Ishikawa (cell line): ENCODE measurements at regions not wholly inside any gene's neighbourhood (a gene's known extent, or its start where the extent isn't known, plus 50 kb on each side); places are given as distances from the start of the nearest gene placed in this dataset.

ENCODE experiments used
- CEBPB ChIP-seq: IDR thresholded peaks from 2 replicates; pipeline ENCODE4 v1.6.1; 2012
- CREB1 ChIP-seq: IDR thresholded peaks from 2 replicates; pipeline ENCODE4 v1.6.1; 2012; ENCODE audit warnings: low read depth
- EGR1 ChIP-seq: IDR thresholded peaks from 2 replicates; pipeline ENCODE4 v1.6.1; 2012
- EP300 ChIP-seq: IDR thresholded peaks from 2 replicates; pipeline ENCODE4 v1.6.1; 2012; ENCODE audit warnings: borderline replicate concordance
- FOXM1 ChIP-seq: IDR thresholded peaks from 2 replicates; pipeline ENCODE4 v1.6.1; 2012; ENCODE audit warnings: low read depth, borderline replicate concordance
- MAX ChIP-seq: IDR thresholded peaks from 2 replicates; pipeline ENCODE4 v1.6.1; 2012
- NFIC ChIP-seq: IDR thresholded peaks from 2 replicates; pipeline ENCODE4 v1.6.1; 2012
- RAD21 ChIP-seq: IDR thresholded peaks from 2 replicates; pipeline ENCODE4 v1.6.1; 2012; ENCODE audit warnings: low read depth
- REST ChIP-seq: IDR thresholded peaks from 2 replicates; pipeline ENCODE4 v1.6.1; 2012; ENCODE audit warnings: low read depth, mild to moderate bottlenecking
- TAF1 ChIP-seq: IDR thresholded peaks from 2 replicates; pipeline ENCODE4 v1.6.1; 2012; ENCODE audit warnings: low read depth, mild to moderate bottlenecking
- TCF12 ChIP-seq: IDR thresholded peaks from 2 replicates; pipeline ENCODE4 v1.6.1; 2012; ENCODE audit warnings: low read depth
- TEAD4 ChIP-seq: IDR thresholded peaks from 2 replicates; pipeline ENCODE4 v1.6.1; 2012
- USF1 ChIP-seq: IDR thresholded peaks from 2 replicates; pipeline ENCODE4 v1.6.1; 2012
- YY1 ChIP-seq: IDR thresholded peaks from 2 replicates; pipeline ENCODE4 v1.6.1; 2012; ENCODE audit warnings: low read depth
- ZBTB7A ChIP-seq: IDR thresholded peaks from 2 replicates; pipeline ENCODE4 v1.6.1; 2012; ENCODE audit warnings: low read depth

DNA sequence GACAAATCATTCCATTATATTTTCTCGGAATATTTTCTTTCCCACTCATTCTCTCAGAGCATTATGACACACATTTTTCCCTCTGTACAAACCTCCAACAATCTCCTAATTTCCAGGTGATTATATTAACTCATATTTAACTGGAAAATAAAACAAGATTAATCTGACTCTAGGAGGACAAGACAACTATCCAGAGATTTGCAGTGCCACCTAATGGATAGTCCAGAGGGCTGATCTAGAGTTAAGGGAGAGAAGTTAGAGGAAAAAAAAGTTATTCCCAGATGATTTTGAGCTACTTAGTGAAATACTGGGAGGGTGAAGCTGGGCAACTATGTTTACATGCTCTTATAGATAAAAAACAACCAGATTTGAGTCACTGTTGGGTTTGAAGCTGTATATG, 161.7 kb downstream of the ALX1 start:
- TF ChIP-seq CREB1 (no peak), EGR1 (no peak), RAD21 (peak; percentile 33), NFIC (no peak), FOXM1 (no peak)

DNA sequence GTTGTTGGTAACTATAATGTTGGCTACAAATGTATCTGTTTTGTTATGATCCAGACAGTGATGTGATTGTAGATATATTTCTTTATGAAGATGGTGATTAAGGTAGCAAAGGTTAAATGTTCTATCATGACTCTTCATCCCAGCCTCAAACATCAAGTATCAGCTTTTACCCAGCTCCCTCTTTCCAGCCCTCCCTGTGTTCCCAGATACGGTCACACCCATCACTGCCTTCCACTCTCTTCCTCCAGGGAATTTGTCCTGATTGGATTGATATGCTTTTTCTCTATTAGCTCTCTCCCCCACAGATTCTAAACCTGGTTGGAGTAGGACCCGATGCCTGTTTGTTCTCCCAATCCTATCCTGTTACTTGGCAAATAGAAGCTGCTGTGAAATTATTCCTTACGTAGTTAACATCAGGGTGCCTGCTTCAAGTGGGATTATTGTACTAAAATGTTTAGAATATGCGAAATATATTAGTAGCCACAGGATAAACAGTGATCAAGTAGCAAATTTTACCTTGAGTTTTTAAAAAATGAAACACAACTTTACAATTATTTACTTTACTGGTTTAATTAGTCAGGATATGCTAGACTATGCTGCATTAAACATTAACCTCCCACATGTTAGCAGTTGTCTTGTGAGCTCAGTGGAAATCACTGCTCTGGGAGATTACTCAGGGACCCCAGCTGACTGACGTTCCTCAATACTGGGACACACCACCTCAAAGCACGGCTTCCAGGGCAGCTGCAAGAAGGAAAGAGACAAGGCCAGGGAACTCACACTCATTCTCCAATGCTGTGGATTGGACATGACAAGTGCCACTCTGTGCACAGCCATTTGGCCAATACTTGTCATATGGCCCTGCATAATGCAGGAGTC, 165.3 kb downstream of the ALX1 start:
- TF ChIP-seq YY1 (no peak), EP300 (no peak), CREB1 (no peak), RAD21 (no peak), REST (no peak), NFIC (no peak), ZBTB7A (no peak), EGR1 (no peak)

GRCh38 chr12:85448031-85448430, 168.0 kb downstream of the ALX1 start:
- no peak for TF ChIP-seq YY1
- TF ChIP-seq CEBPB, result no peak
- TF ChIP-seq EGR1, result no peak
- no peak for TF ChIP-seq TCF12

DNA sequence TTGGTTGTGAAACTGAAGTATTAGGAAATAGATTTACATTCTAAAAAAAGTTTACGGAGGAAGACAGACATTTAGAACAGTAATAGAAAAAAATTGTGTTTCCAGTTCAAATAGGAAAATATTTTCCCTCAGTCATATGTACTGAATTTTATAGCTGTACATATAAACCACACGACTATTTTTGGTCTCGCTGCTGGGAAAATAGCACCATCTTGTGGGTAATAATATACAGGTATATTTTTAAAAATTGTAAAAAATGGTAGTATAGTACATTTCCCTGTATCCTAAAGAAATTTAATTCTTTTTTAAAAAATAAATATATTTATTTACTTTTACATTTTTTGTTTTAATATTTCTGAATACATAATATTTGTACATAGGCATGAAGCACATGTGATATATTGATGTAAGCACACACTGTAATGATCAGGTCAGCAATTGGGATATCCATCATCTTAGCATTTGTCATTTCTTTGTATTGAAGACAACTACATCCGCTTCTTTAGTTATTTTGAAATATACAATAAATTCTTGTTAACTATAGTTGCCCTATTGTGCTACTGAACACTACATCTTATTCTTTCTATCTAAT, 168.6 kb downstream of the ALX1 start:
- no peak for TF ChIP-seq TCF12
- peak; percentile 59 for TF ChIP-seq RAD21

DNA sequence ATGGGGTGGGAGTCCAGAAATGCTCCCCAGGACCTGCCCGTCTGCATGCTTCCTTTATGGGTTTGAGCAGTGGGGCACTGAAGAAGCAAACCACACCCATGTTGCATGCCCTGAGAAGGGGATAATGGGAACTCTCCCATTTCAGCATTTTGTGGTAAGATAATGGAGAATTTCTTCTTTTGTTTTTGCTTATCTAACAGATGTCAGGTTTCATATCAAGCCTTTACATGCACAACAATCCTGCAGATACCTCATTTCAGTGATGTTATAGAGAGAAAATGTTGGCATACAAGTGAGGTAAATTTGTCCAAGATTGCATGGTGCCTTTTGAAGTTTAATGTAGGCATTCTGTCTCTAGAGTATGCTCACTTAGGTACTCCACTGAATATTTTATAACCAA, 177.0 kb downstream of the ALX1 start:
- TF ChIP-seq MAX, result no peak
- TF ChIP-seq USF1, result no peak
- TF ChIP-seq TCF12, result no peak
- no peak for TF ChIP-seq FOXM1
- TF ChIP-seq CREB1, result no peak
- TF ChIP-seq TEAD4, result no peak
- TF ChIP-seq TAF1, result no peak
- no peak for TF ChIP-seq YY1
- TF ChIP-seq REST, result no peak
- no peak for TF ChIP-seq ZBTB7A
- no peak for TF ChIP-seq EGR1
- TF ChIP-seq EP300, result no peak
- no peak for TF ChIP-seq RAD21
- TF ChIP-seq CEBPB, result no peak
- TF ChIP-seq NFIC, result no peak

- TF ChIP-seq FOXM1 (no peak), EGR1 (no peak), NFIC (no peak), MAX (no peak), CEBPB (no peak), EP300 (no peak), TCF12 (no peak), REST (no peak), CREB1 (no peak), TAF1 (no peak), YY1 (no peak), RAD21 (no peak), USF1 (no peak), ZBTB7A (no peak)
These were observed 181.1 kb downstream of the ALX1 start for GRCh38 chr12:85461127-85461526.
